Mammary epithelial cell (primary cell): ENCODE measurements at regions not wholly inside any gene's neighbourhood (a gene's known extent, or its start where the extent isn't known, plus 50 kb on each side); places are given as distances from the start of the nearest gene placed in this dataset.

Experiments used
- CTCF ChIP-seq, 2 donors: IDR thresholded peaks in 1 of 2; conservative IDR thresholded peaks in 1 of 2; 2 replicates each; pipeline ENCODE4 v1.5.1; 2011 to 2012; ENCODE audit warnings: inconsistent platforms in 2 of 2, low read length in 2 of 2, mild to moderate bottlenecking in 2 of 2, control low read depth in 1 of 2, low read depth in 1 of 2; ENCODE audit not compliant: insufficient read depth in 1 of 2; ENCODE audit errors: extremely low read depth in 1 of 2
- EZH2 ChIP-seq: IDR thresholded peaks from 2 replicates; pipeline ENCODE4 v1.6.1; 2012; ENCODE audit warnings: low read length, inconsistent platforms, borderline replicate concordance

- TF ChIP-seq CTCF (conservative IDR thresholded peaks at IDR 0.05 in 1 of 2, IDR thresholded peaks at IDR 0.05 in 1 of 2; ENCODE audit: extremely low read depth in 1 of 2, insufficient read depth in 1 of 2, low read depth in 1 of 2, low read length in 2 of 2): no peak
- TF ChIP-seq EZH2: no peak
These were observed 245.1 kb downstream of the MATN1 start for GRCh38 chr1:30478283-30478682.
